DMS114 treated with DMSO at 0.1 percent for 48 hours (cell line): ENCODE measurements at regions not wholly inside any gene's neighbourhood (a gene's known extent, or its start where the extent isn't known, plus 50 kb on each side); places are given as distances from the start of the nearest gene placed in this dataset.
"Not testable (repeated sequence)": the region's sequence is repeated elsewhere in the genome, so short reads cannot be mapped to it uniquely, and the experiment has no call there.

Experiments
- DNase-seq: peaks from one replicate; lab custom pipeline; 2025; ENCODE audit not compliant: unreplicated experiment; lab: John Stamatoyannopoulos, UW

GRCh38 chr6:168179702-168180382, 100.8 kb upstream of the FRMD1 start:
- DNase-seq: no peak

- no peak for DNase-seq
Observed at GRCh38 chr6:168179133-168179532, 100.1 kb upstream of the FRMD1 start.

- no peak for DNase-seq
Observed at GRCh38 chr6:168177103-168177891, 98.3 kb upstream of the FRMD1 start.

GRCh38 chr6:168171673-168172353, 92.8 kb upstream of the FRMD1 start:
- DNase-seq: no peak

- no peak for DNase-seq
Observed at GRCh38 chr6:168170841-168171601, 92.0 kb upstream of the FRMD1 start.

GRCh38 chr6:168169624-168170023, 90.6 kb upstream of the FRMD1 start:
- DNase-seq: no peak

GRCh38 chr6:168168936-168169335, 89.9 kb upstream of the FRMD1 start:
- DNase-seq: not testable (repeated sequence)

GRCh38 chr6:168168330-168168729, 89.3 kb upstream of the FRMD1 start:
- not testable (repeated sequence) for DNase-seq

- no peak for DNase-seq
Observed at GRCh38 chr6:168167431-168168315, 88.7 kb upstream of the FRMD1 start.

- no peak for DNase-seq
Observed at GRCh38 chr6:168166627-168167026, 87.6 kb upstream of the FRMD1 start.

GRCh38 chr6:168165891-168166290, 86.9 kb upstream of the FRMD1 start:
- DNase-seq: no peak

GRCh38 chr6:168165373-168165772, 86.4 kb upstream of the FRMD1 start:
- no peak for DNase-seq

GRCh38 chr6:168164462-168165061, 85.5 kb upstream of the FRMD1 start:
- DNase-seq: no peak

GRCh38 chr6:168163096-168163731, 84.2 kb upstream of the FRMD1 start:
- DNase-seq: no peak

GRCh38 chr6:168162366-168162765, 83.4 kb upstream of the FRMD1 start:
- DNase-seq: no peak

GRCh38 chr6:168161371-168161750, 82.3 kb upstream of the FRMD1 start:
- no peak for DNase-seq

- DNase-seq: no peak
Observed at GRCh38 chr6:168160506-168161370, 81.7 kb upstream of the FRMD1 start.

GRCh38 chr6:168159506-168159905, 80.5 kb upstream of the FRMD1 start:
- DNase-seq: no peak

- no peak for DNase-seq
Observed at GRCh38 chr6:168158980-168159349, 80.0 kb upstream of the FRMD1 start.
